Retinal pigment epithelial cell (primary cell): ENCODE measurements at regions not wholly inside any gene's neighbourhood (a gene's known extent, or its start where the extent isn't known, plus 50 kb on each side); places are given as distances from the start of the nearest gene placed in this dataset.
"Not testable (repeated sequence)": the region's sequence is repeated elsewhere in the genome, so short reads cannot be mapped to it uniquely, and the experiment has no call there.

Source experiments
- DNase-seq: peaks from one replicate; pipeline ENCODE4 v3.0.0-alpha.2; 2010; ENCODE audit warnings: low read depth
- H3K4me3 ChIP-seq: 2 replicates; pipeline ENCODE4 v1.5.1; 2011; ENCODE audit warnings: mild to moderate bottlenecking, low read length, control low read depth, moderate library complexity
- TF ChIP-seq, protein P1 (sequence below): conservative IDR thresholded peaks from 2 replicates; pipeline ENCODE4 v1.5.1; 2011; ENCODE audit warnings: low read depth, low read length, control low read depth, inconsistent platforms

DNA sequence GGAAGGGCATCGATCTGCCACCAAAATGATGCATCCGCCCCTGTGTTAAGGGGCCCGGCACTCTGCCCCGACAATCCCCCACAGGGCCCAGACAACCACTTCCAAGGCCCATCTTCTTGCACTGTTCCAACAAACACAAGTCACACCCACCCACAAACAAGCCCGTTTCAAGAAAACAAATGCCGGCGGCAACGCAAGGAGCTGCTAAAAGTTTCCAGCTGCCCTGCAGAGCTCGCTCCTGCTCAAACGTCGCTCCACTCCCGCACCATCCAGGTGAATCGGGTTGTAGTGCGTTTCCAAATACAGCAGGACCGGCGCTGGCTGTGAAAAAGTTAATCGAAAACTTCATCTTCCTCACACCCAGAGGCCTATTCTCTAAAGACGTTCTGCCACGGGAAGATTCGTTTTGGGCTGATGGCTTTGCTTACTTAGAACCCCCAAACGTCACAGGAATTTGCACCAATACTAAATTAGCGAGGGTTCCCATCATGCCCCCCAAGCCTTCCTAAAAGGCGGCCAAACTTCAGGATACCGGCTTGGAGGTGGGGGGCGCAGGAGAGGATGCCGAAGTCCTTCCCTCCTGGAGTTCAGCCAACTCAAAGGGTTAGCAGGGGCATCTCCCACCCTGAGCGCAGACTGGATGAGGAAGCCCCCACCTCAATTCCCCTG, 107.4 kb upstream of the DOCK9 start:
- TF ChIP-seq, protein P1, sequence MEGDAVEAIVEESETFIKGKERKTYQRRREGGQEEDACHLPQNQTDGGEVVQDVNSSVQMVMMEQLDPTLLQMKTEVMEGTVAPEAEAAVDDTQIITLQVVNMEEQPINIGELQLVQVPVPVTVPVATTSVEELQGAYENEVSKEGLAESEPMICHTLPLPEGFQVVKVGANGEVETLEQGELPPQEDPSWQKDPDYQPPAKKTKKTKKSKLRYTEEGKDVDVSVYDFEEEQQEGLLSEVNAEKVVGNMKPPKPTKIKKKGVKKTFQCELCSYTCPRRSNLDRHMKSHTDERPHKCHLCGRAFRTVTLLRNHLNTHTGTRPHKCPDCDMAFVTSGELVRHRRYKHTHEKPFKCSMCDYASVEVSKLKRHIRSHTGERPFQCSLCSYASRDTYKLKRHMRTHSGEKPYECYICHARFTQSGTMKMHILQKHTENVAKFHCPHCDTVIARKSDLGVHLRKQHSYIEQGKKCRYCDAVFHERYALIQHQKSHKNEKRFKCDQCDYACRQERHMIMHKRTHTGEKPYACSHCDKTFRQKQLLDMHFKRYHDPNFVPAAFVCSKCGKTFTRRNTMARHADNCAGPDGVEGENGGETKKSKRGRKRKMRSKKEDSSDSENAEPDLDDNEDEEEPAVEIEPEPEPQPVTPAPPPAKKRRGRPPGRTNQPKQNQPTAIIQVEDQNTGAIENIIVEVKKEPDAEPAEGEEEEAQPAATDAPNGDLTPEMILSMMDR: no peak
- H3K4me3 ChIP-seq: peak overlapping the region; percentile 58
- no peak for DNase-seq

DNA sequence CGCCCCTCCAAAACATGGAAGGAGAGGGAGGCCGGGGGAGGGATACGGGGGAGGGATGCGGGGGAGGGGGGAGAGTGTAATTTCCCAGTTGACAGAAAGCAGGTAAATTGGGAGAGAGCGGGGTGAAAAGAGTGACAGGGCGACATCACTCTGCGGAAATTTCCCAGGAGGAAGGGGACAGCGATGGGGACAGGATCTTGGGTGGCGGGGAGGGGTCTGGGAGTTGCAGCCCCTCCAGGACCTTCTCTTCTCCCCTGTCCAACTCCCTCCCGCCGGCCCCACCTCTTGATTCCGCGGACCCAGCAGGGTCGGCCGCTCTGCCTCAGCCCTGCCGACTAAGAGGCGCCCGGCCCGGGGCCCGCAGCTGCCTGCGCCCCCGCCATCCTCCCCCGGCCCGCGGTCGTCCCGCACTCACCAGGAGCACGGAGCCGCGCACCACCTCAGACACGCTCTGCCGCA, 108.0 kb upstream of the DOCK9 start:
- TF ChIP-seq, protein P1: no peak
- no peak for DNase-seq
- H3K4me3 ChIP-seq: peak overlapping the region; percentile 58

DNA sequence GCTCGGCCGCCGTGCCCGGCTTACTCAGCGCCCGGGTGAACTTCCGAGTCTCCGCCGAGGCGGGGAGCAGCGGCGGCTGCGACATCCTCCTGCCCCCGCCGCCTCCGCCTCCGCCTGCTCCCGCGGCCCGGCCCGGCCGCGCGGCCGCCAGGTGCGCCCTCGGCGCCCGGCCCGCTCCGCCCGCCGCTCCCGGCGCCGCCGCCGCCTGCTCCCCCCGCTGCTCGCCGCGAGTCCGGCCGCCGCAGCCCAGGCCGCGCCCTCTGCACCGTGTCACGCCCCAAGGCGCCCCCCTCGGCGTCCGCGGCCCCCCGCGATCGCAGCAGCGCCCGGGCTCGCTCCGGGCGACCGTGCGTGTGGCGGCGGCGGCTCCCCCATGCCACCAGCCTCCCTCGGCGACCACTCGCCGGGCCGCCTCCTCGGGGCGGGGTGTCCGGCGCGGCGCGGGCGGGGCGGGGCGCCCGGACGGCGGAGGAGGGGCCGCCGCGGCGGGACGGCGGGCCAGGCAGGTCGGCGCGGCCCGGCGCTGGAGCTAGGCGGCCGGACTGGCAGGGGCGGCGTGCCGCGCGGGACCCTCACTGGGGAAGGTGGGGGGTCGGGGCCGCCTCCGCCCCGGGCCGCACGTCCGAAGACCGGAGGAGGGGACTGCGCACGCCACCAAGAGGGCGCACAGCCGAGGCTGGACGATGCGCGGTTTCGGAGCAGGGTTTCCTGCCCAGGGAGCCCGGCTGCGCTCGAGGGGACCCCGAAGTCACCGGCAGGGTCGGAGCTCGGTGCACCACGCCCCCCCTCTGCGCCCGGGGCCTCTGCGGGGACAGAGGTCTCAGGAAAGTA, 108.6 kb upstream of the DOCK9 start:
- no peak for DNase-seq
- TF ChIP-seq, protein P1: no peak
- peak overlapping the region; percentile 88 for H3K4me3 ChIP-seq

DNA sequence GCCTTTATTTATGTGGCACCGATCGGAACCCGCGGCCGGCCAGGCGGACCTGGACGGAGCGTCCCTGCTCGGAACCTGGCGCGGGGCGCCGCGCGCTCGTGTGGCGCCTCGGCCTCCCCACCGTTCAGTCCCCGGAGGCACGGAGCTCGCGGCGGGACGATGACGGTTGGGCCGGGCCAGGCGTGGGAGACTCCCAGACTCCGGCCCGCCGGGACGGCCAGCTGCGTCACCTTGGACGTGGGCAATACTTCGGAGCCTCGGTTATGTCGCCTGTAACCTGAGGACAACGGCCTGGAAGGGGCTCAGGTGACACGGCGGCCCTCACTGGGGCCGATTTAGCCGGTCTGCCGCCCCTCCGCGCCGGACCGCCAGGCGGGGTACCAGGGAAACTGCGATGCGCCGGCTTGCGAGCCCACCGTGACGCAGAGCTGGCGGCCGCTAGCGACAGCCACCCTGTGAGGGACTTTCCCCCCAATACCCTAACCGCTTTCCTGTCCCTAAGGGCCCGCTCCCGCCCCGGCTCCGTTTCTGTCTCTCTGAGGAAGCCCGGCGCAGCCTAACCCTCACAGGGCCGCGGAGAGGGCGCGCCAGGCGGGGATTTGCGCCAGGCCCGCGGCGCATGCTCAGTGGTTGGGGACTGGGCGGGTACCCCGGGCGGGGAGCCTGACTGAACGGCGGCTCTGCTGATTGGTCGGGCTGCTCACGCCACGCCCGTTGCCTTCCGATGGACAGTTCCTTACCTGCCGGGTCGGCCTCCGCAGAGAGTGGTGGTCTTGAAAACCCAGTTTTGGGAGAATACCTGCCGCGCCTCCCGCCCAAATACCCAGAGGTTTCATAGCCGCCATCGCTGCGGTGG, 109.5 kb upstream of the DOCK9 start:
- TF ChIP-seq, protein P1: peak; percentile 32
- H3K4me3 ChIP-seq: peak overlapping the region; percentile 88
- DNase-seq: peak; percentile 55

DNA sequence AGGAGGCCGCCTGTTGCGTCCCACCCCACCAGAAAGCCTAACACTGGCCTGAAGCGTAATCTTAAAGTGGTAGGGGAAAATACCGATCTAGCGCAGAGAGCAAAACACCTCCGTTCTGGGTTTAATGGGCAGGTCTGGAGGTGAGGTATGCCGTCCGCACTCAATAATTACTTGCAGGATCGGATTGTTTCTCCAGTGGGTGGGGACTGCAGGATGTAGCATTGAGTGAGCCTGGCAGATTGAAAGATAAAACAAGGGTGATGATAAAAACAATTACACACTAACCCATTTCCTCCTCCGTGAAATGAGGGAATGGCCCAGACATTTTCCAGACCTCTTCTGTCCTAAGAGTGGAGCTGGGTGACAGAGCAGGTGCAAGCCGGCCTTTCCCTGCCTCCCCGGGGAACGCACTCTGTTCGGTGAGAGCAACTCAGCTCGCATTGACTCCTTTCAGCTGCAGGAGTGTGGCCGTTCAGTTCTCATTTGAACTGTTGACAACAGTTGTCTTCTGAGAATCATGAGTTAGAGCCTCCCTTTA, 110.2 kb upstream of the DOCK9 start:
- peak overlapping the region; percentile 88 for H3K4me3 ChIP-seq
- no peak for DNase-seq
- TF ChIP-seq, protein P1: no peak

DNA sequence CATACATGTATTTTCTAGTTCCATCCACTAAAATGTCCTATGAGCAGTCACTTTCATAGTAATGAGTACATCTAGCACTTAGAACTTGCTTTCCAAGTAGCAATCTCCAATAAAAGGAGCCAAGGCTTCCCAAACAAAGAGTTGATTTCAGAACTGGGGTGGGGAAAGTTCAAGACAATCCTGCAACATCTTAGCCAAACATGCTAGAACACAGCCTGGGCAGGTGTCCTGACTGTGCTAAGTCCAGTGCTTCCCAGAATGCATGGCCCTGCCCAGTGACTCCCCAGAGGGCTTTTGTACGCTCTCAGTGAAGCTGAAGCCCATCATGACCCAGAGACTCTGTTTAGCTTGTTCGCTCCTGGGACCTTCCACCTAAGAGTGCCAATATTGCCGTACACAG, 106.7 kb upstream of the UBAC2 start:
- TF ChIP-seq, protein P1: no peak
- DNase-seq: no peak

DNA sequence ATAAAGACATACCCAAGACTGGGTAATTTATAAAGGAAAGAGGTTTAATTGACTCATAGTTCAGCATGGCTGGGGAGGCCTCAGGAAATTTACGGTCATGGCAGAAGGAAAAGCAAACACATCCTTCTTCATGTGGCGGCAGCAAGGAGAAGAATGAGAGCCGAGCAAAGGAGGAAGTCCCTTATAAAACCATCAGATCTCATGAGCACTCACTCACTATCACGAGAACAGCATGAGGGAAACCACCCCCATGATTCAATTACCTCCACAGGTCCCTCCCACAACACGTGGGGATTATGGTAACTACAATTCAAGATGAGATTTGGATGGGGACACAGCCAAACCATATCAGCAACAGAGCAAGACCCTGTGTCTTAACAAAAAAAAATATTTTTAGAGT, 98.8 kb upstream of the UBAC2 start:
- not testable (repeated sequence) for H3K4me3 ChIP-seq

More for the DNA sequence above, 106.7 kb upstream of the UBAC2 start:
- H3K4me3 ChIP-seq: no peak overlapping the region

More for the DNA sequence above, 98.8 kb upstream of the UBAC2 start:
- DNase-seq: not testable (repeated sequence)
